SU-DHL-6 (cell line): ENCODE measurements at regions not wholly inside any gene's neighbourhood (a gene's known extent, or its start where the extent isn't known, plus 50 kb on each side); places are given as distances from the start of the nearest gene placed in this dataset.

Source experiments
- H2AFZ ChIP-seq: fragments of 200-600 bp; sonication (generic); 2 replicates; pipeline ENCODE4 v1.6.1; 2014; ENCODE audit warnings: low read depth, mild to moderate bottlenecking, moderate library complexity, mixed read lengths, antibody characterized with exemption, low read length; ENCODE audit not compliant: severe bottlenecking
- H3F3A ChIP-seq: fragments of 200-600 bp; shearing (Covaris generic); 2 replicates; pipeline ENCODE4 v1.6.0; 2016; ENCODE audit warnings: antibody characterized with exemption, mild to moderate bottlenecking; ENCODE audit not compliant: insufficient read depth
- H3K27ac ChIP-seq: fragments of 200-600 bp; sonication (generic); 2 replicates; pipeline ENCODE4 v1.5.1; 2016; ENCODE audit warnings: low read depth, mild to moderate bottlenecking, low read length, moderate library complexity, mixed read lengths
- H3K27me3 ChIP-seq: fragments of 200-600 bp; sonication (generic), shearing (Covaris generic); 2 replicates; pipeline ENCODE4 v1.6.0; 2014; ENCODE audit warnings: mild to moderate bottlenecking, low read length
- H3K36me3 ChIP-seq: fragments of 200-600 bp; sonication (generic); 2 replicates; pipeline ENCODE4 v1.6.1; 2014; ENCODE audit warnings: mild to moderate bottlenecking, low read length, mixed read lengths
- H3K4me2 ChIP-seq: fragments of 300-600, 200-600 bp; shearing (Covaris generic), sonication (generic); 2 replicates; pipeline ENCODE4 v1.6.0; 2014; ENCODE audit warnings: low read length, low read depth, mild to moderate bottlenecking; ENCODE audit not compliant: poor library complexity, severe bottlenecking
- H3K4me3 ChIP-seq: fragments of 200-600 bp; sonication (generic); 2 replicates; pipeline ENCODE4 v1.5.1; 2014; ENCODE audit warnings: antibody characterized with exemption, low read length, mild to moderate bottlenecking, mixed read lengths; ENCODE audit not compliant: insufficient read depth, poor library complexity, severe bottlenecking
- H3K79me2 ChIP-seq: fragments of 200-600 bp; sonication (generic); 2 replicates; pipeline ENCODE4 v1.6.1; 2014; ENCODE audit warnings: mild to moderate bottlenecking, low read length, moderate library complexity; ENCODE audit not compliant: insufficient read depth
- H3K9ac ChIP-seq: fragments of 200-600 bp; sonication (generic); 2 replicates; pipeline ENCODE4 v1.7.0; 2014; ENCODE audit warnings: mild to moderate bottlenecking, low read length
- H3K9me2 ChIP-seq: fragments of 200-600 bp; sonication (generic); replicated peaks from 2 replicates; pipeline ENCODE4 v1.6.1; 2014; ENCODE audit warnings: low read length; ENCODE audit not compliant: insufficient read depth
- H3K9me3 ChIP-seq: fragments of 200-600 bp; sonication (generic); 2 replicates; pipeline ENCODE4 v1.6.1; 2014; ENCODE audit warnings: low read length, mixed read lengths; ENCODE audit not compliant: insufficient read depth
- H4K20me1 ChIP-seq: fragments of 200-600 bp; sonication (generic); 2 replicates; pipeline ENCODE4 v1.6.1; 2014; ENCODE audit warnings: low read depth, mild to moderate bottlenecking, antibody characterized with exemption, low read length, moderate library complexity, mixed read lengths
- CTCF ChIP-seq: fragments of 200-600 bp; sonication (generic); IDR thresholded peaks from one replicate; pipeline ENCODE4 v1.5.1; 2017; ENCODE audit warnings: antibody characterized with exemption, mild to moderate bottlenecking, low read length, moderate library complexity; ENCODE audit not compliant: insufficient read depth, poor library complexity, severe bottlenecking
- EZH2phosphoT487 ChIP-seq: fragments of 200-600 bp; sonication (generic), shearing (Covaris generic); conservative IDR thresholded peaks from 2 replicates; pipeline ENCODE4 v1.6.1; 2018; ENCODE audit warnings: mild to moderate bottlenecking, antibody characterized with exemption, low read length, moderate library complexity, mixed read lengths

- no peak overlapping the region for H3K4me2 ChIP-seq
- H2AFZ ChIP-seq = no peak overlapping the region
- H3K27ac ChIP-seq = no peak overlapping the region
- no peak for TF ChIP-seq EZH2phosphoT487
- TF ChIP-seq CTCF = no peak
- no peaks in the 10 kb centered on the region for H3K9me3 ChIP-seq
- no peak overlapping the region for H3K9ac ChIP-seq
- H3K79me2 ChIP-seq = no peaks in the 10 kb centered on the region
- H3K27me3 ChIP-seq = no peaks in the 10 kb centered on the region
- no peaks in the 10 kb centered on the region for H3K36me3 ChIP-seq
- no peaks in the 10 kb centered on the region for H3K9me2 ChIP-seq
- no peak overlapping the region for H3K4me3 ChIP-seq
- no peaks in the 10 kb centered on the region for H4K20me1 ChIP-seq
- no peaks in the 10 kb centered on the region for H3F3A ChIP-seq
These were observed 229.5 kb downstream of the ETAA1 start for GRCh38 chr2:67626656-67627055.

GRCh38 chr2:67627456-67628207 is 230.5 kb downstream of the ETAA1 start:
- Histone ChIP-seq H3K79me2 (no peaks in the 10 kb centered on the region), H3K36me3 (no peaks in the 10 kb centered on the region), H3K9ac (no peak overlapping the region), H3K27me3 (no peaks in the 10 kb centered on the region), H4K20me1 (no peaks in the 10 kb centered on the region), H3K27ac (no peak overlapping the region), H3K9me3 (no peaks in the 10 kb centered on the region), H3F3A (no peaks in the 10 kb centered on the region), H3K4me2 (no peak overlapping the region), H3K9me2 (no peaks in the 10 kb centered on the region), H2AFZ (no peak overlapping the region), H3K4me3 (no peak overlapping the region)
- TF ChIP-seq EZH2phosphoT487 (no peak), CTCF (no peak)

- no peaks in the 10 kb centered on the region for H3K9me2 ChIP-seq
- no peaks in the 10 kb centered on the region for H3K36me3 ChIP-seq
- H3K79me2 ChIP-seq = no peaks in the 10 kb centered on the region
- TF ChIP-seq EZH2phosphoT487 (no peak), CTCF (no peak)
- no peak overlapping the region for H3K9ac ChIP-seq
- H3F3A ChIP-seq = no peaks in the 10 kb centered on the region
- H3K27ac ChIP-seq = no peak overlapping the region
- H4K20me1 ChIP-seq = no peaks in the 10 kb centered on the region
- no peak overlapping the region for H3K4me3 ChIP-seq
- H3K27me3 ChIP-seq = no peaks in the 10 kb centered on the region
- no peak overlapping the region for H3K4me2 ChIP-seq
- H2AFZ ChIP-seq = no peak overlapping the region
- H3K9me3 ChIP-seq = no peaks in the 10 kb centered on the region
These were observed 231.8 kb downstream of the ETAA1 start for GRCh38 chr2:67628892-67629291.
